ENCODE measurements at regions not wholly inside any gene's neighbourhood (a gene's known extent, or its start where the extent isn't known, plus 50 kb on each side); places are given as distances from the start of the nearest gene placed in this dataset.
A peak's percentile ranks its signal among the peaks of the same experiment; 100 is the strongest.
"Not testable (repeated sequence)": the region's sequence is repeated elsewhere in the genome, so short reads cannot be mapped to it uniquely, and the experiment has no call there.

DNA sequence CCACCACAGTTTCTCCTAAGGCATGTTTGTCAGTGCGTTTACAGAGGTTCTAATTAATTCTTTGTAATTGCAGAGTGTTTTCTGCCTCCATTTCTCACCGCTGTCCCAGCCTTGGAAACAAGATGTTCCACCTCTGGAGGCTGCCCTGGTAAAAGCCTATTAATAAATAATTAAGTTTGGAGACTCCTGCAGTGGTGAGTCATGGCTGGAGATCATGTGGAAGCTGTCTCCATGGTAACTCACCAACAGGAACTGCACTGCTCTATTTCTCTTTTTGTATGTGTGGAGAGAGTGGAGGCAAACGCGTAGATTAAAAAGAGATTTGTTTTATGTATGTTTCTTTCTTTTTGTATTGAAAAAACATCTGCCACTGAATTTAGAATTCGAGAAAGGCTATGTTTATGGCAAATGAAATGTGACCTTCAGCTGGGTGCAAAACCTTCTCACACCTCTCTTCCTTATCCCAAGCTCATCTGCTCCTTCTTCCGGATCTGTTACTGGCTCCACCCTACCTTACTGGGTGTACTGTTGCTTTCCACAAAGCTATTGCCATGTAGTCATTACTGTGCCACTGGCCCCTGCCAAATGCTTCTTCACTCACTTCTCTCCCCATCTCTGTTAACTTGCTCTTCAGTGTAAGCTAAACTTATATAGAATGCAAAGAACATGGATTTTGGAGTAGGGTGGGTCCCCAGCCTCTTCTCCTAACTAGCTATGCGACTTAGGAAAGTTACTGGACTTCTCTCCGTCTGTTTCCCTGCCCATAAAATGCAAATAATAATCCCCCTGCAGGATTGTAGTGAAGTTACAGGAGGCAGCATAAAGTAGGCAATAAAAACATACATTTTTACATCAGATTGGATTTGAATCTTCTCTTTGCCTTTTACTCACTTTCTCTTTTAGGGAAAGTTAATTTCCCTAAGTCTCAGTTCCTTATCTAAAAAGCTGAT is 778.5 kb downstream of the NTRK3 start:
- DNase-seq (peak; percentile 35 to 76 (median 66)), ATAC-seq (peak; percentile 96)
- no peaks in the 10 kb centered on the region for H3K27me3 ChIP-seq
- no peaks in the 10 kb centered on the region for H3K9me3 ChIP-seq
- H3K4me3 ChIP-seq, result no peak overlapping the region
- H3K4me1 ChIP-seq, result no peaks in the 10 kb centered on the region
- intact Hi-C loops (cut with DNase I), result no loop called here
- no peaks in the 10 kb centered on the region for H3K36me3 ChIP-seq (replicated peaks in 1 of 2; ENCODE audit: insufficient read depth in 1 of 2, low read depth in 2 of 2)
- TF ChIP-seq POLR2A (IDR thresholded peaks at IDR 0.05) (no peak), CTCF (IDR thresholded peaks at IDR 0.05) (peak in 1 of 7 experiments; percentile 5)
- H3K27ac ChIP-seq, result peak overlapping the region in 2 of 4 donors; percentile 4 to 56
- 15% methylated on average over 8 of the region's 8 CpGs for WGBS, 2 donors

- Histone ChIP-seq H3K9me3 (no peaks in the 10 kb centered on the region), H3K4me1 (no peaks in the 10 kb centered on the region), H3K27me3 (no peaks in the 10 kb centered on the region), H3K27ac (no peak overlapping the region), H3K36me3 (replicated peaks in 1 of 2; ENCODE audit: insufficient read depth in 1 of 2, low read depth in 2 of 2) (no peaks in the 10 kb centered on the region), H3K4me3 (no peak overlapping the region)
- WGBS, 2 donors, result 88 to 96% methylated on average over 1 of the region's 1 CpG
- ATAC-seq (no peak), DNase-seq (no peak)
- TF ChIP-seq POLR2A (IDR thresholded peaks at IDR 0.05), result no peak
- intact Hi-C loops (cut with DNase I), result no loop called here
These were observed 779.5 kb downstream of the NTRK3 start for GRCh38 chr15:87477026-87477425.

DNA sequence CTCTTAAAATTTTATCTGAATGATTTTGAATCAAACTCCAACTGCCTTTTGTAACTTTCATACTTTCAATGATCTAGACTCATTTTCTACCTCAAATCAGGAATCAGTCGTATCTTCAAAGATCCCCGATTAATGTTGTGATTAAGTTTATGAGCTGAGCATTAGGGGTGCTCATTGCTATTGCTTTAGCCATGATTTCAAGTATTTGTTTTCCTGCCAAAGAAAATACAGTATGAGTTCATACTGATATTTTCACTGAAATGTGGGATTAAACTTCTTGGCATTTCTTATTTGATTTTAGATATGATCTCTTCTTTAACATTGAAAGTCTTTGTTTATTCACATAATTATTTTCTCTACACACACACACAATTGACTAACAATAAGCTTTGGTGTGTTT is 785.6 kb downstream of the NTRK3 start:
- DNase-seq, result no peak
- H3K27ac ChIP-seq, result no peak overlapping the region
- H3K9me3 ChIP-seq, result no peaks in the 10 kb centered on the region
- 39 to 56% methylated on average over 2 of the region's 2 CpGs for WGBS, 2 donors
- no peak for TF ChIP-seq POLR2A (IDR thresholded peaks at IDR 0.05)
- TF ChIP-seq CTCF (IDR thresholded peaks at IDR 0.05), result no peak
- intact Hi-C loops (cut with DNase I), result no loop called here
- no peaks in the 10 kb centered on the region for H3K27me3 ChIP-seq
- no peaks in the 10 kb centered on the region for H3K36me3 ChIP-seq (replicated peaks in 1 of 2; ENCODE audit: insufficient read depth in 1 of 2, low read depth in 2 of 2)
- no peak overlapping the region for H3K4me3 ChIP-seq
- no peak for ATAC-seq
- H3K4me1 ChIP-seq, result no peaks in the 10 kb centered on the region

GRCh38 chr15:87463956-87464355 is 792.6 kb downstream of the NTRK3 start:
- not testable (repeated sequence) for DNase-seq, ATAC-seq

DNA sequence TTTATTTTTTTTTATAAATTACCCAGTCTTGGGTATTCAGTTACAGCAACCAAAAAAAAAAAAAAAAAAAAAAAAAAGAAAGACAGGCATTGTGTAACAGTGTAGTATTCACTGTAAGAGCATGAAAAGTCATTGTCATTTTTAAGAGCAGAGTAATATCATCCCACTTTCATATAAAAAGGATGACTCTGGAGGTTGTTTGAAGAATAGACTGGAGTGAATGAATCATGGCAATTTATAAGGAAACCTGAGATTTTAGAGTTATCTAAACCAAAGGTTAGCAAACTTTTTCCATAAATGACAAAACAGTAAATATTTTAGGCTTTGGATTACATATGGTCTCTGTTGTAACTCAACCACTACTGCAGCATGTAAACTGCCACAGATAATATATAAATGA is 794.9 kb downstream of the NTRK3 start:
- no peak for DNase-seq
- intact Hi-C loops (cut with DNase I), result no loop called here
- no peak overlapping the region for H3K27ac ChIP-seq
- H3K4me3 ChIP-seq, result no peak overlapping the region
- no peaks in the 10 kb centered on the region for H3K9me3 ChIP-seq
- no peak for TF ChIP-seq CTCF (IDR thresholded peaks at IDR 0.05)
- H3K36me3 ChIP-seq (replicated peaks in 1 of 2; ENCODE audit: insufficient read depth in 1 of 2, low read depth in 2 of 2), result no peaks in the 10 kb centered on the region
- no peaks in the 10 kb centered on the region for H3K27me3 ChIP-seq
- no peaks in the 10 kb centered on the region for H3K4me1 ChIP-seq
- no peak for ATAC-seq

More at GRCh38 chr15:87463956-87464355, 792.6 kb downstream of the NTRK3 start:
- WGBS, 2 donors, result 44 to 63% methylated on average over 5 to 7 of the region's 7 CpGs
- H3K36me3 ChIP-seq (replicated peaks in 1 of 2; ENCODE audit: insufficient read depth in 1 of 2, low read depth in 2 of 2); H3K4me3 ChIP-seq; H3K27ac ChIP-seq; H3K27me3 ChIP-seq; H3K4me1 ChIP-seq; intact Hi-C loops (cut with DNase I); H3K9me3 ChIP-seq: not testable (repeated sequence)

DNA sequence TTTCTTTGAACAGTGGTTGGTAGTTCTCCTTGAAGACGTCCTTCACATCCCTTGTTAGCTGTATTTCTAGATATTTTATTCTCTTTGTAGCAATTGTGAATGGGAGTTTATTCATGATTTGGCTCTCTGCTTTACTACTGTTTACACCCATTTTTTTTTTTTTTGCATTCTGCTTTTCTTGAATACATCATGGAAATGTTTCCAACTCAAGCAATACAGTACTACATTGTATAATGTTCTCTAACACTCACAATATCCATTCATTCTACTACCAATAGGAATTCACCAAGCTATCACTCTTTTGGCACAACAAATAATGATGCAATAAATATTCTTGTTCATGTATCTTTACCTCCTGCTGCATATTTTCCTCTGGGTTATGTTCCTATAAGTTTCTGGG is 801.7 kb downstream of the NTRK3 start:
- WGBS, 2 donors, result 53 to 62% methylated on average over 1 of the region's 1 CpG
- ATAC-seq, result no peak
- Histone ChIP-seq H3K4me3 (no peak overlapping the region), H3K27ac (no peak overlapping the region), H3K4me1 (no peaks in the 10 kb centered on the region), H3K27me3 (no peaks in the 10 kb centered on the region), H3K36me3 (replicated peaks in 1 of 2; ENCODE audit: insufficient read depth in 1 of 2, low read depth in 2 of 2) (no peaks in the 10 kb centered on the region), H3K9me3 (no peaks in the 10 kb centered on the region)
- TF ChIP-seq CTCF (IDR thresholded peaks at IDR 0.05), result no peak
- no peak for TF ChIP-seq POLR2A (IDR thresholded peaks at IDR 0.05)
- intact Hi-C loops (cut with DNase I), result no loop called here
- DNase-seq, result no peak

Data from body of pancreas (tissue), 4 donors.